CD4-positive, alpha-beta T cell treated with Interleukin-12 subunit alpha and Interleukin-12 subunit beta, for 1 hour (primary cell): ENCODE measurements at regions not wholly inside any gene's neighbourhood (a gene's known extent, or its start where the extent isn't known, plus 50 kb on each side); places are given as distances from the start of the nearest gene placed in this dataset.

Experiments used
- DNase-seq: peaks from one replicate; pipeline ENCODE4 v3.0.0-alpha.2; 2020

- no peak for DNase-seq
Measured at GRCh38 chr15:54719325-54719724, 477.4 kb downstream of the RSL24D1 start.

DNA sequence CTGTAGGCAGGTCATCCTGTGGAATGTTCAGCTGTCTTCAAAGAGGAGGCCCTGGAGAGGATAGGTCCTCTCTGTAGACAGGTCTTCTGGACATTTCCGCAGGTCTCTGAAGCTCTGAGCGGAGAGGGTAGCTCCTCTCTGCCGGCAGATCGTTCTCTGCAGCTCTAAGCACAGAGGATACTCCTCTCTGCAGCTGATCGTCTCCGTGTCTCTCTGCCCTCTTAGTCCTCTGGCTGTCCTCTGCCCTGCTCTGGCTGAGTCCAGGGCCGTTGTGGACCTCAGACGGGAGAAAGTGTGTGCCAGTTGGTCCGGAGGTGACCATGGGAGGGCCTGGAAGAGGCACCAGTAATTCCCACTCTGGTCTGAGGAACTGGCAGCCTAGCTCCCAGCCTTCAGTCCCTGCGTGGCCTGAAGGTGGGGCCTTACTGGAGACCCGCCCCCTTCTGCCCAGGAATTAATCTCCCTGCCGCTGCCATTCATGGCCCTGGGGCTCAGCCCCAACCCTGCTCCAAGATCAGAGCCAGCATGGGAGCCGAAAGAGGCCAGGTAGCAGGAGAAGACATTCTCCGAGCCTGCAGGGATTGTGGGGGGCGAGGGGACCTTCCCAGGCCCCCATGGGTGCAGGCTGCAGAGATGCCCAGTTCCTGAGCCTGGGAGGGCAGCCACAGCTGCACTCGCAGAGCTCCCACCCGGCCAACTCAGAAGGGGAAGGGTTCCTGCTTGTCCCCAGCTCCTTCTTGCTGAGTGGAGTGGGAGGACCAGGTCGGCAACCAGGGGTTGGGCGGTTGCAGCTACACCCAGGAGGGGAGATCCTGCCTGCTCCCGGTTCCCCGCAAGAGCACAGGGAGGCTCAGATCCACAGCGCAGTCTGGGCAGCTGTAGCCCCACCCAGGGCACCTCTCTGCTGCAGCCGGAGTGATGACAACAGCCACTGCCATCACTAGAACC lies 488.7 kb downstream of the RSL24D1 start:
- DNase-seq = no peak

GRCh38 chr15:54687628-54688027 lies 509.1 kb downstream of the RSL24D1 start:
- DNase-seq = no peak
